CD4-positive, alpha-beta T cell treated with Interleukin-15 for 4 hours (primary cell): ENCODE measurements at regions not wholly inside any gene's neighbourhood (a gene's known extent, or its start where the extent isn't known, plus 50 kb on each side); places are given as distances from the start of the nearest gene placed in this dataset.
"Not testable (repeated sequence)": the region's sequence is repeated elsewhere in the genome, so short reads cannot be mapped to it uniquely, and the experiment has no call there.

Experiments used
- DNase-seq: peaks from one replicate; pipeline ENCODE4 v3.0.0-alpha.2; 2020; ENCODE audit warnings: low spot score

DNA sequence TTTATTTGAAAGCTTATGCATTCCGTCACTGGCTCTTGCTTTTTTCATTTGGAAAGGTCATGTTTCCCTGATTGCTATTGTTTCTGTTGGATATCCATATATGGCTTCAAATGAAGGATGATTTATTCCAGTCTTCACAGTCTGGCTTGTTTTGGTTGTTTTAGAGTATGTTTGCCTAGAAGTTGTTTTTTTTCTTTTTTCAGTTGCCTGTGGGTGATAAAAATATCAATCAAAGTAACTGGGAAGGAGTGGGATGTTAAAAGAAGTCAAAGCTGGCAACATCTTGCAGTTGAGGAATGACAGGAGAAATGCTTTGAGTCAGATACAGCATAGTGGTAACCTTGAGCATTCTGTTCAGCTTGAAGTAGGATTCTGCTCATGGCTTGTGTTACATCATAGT, 610.5 kb downstream of the PLOD2 start:
- no peak for DNase-seq

DNA sequence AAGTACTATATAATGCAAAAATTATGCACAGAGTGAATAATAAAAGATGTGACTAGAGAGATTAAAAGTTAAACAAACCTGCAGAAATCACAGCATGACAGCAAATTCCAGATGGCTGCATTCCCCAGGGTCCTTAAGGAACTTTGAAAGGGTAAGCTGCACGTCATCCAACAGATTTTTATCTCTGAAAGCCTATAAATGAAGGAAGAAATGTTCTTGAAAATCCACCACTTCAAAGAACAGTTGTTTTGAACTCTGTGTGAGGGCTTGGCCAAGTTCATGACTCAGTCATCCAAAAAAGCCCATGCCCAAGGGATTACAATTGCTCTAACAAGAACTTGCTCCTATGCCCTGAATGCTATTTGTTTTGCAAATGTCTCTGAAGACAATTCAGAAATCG, 603.6 kb downstream of the PLOD2 start:
- DNase-seq, result no peak

DNA sequence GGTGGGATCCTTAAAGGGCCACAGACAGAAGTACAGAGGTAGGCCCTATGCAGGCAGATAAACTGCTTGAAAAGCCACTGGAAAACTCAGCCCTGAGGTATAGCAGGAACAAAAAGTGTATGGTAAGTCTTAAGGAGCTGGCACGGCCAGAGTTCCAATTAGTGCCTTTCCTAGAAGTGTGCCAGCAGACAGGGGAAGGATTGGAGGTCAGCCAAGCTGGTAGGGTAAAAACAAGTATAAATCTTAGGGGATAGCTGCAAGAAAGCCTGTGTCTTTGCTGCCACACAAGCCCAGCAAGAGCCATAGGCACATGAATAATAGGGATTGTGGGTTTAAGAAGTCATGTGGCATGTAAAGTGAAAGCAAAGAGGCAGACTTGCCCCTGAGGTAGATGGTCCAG, 582.5 kb downstream of the PLOD2 start:
- no peak for DNase-seq

DNA sequence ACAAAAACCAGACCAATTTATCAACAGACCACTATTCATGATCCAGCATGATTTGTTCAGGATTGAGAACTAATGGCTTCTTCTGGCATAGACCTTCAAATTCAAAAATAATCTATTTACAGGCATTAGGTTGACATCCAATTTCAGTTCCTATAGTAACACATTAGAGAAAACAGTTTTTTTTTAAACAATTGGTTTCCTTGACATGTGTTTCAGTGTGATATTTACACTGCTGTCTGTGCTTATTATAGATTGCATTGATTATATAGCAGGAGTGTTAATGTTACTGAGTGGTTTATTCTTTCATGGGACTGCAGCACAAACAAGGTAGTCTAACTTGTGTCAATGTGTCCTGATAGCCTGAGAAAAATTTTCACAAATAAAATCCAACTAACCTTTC, 579.3 kb downstream of the PLOD2 start:
- DNase-seq, result no peak

DNA sequence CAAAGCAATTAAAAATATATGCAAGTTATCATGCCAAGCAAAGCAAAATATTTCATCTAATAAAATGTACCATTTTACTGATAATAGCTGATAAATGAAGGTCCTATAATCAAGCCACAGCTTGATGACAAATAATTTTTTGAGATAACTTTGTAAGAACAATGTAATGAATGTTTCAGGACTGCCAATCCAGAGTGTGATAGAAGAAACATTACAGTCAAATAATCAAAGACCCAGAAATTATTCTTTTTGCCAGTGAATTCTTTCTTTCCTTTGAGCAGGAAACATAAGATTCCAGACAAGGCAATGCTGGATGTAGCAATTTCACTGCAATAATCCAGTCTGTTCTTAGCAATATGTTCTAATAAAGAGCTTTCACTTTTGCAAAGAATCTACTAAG, 556.1 kb downstream of the PLOD2 start:
- DNase-seq, result no peak

DNA sequence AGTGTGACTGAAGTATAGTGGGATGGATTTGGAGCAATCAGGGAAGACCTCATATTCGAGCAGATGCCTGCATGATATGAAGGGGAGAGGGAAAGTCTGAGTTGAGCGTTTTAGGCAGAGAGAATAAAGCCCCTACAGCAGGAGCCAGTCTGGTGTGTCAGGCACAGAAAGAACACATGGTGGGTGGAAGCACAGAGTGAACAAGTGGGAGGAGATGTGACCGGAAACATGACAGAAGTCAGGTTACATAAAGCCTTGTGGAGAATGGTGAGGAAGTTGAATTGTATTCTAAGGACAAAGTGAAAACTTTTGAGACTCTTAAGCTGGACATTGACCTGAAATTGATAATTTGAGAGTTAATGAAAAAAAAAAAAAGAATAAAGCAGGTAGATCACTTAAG, 541.0 kb downstream of the PLOD2 start:
- DNase-seq, result no peak

DNA sequence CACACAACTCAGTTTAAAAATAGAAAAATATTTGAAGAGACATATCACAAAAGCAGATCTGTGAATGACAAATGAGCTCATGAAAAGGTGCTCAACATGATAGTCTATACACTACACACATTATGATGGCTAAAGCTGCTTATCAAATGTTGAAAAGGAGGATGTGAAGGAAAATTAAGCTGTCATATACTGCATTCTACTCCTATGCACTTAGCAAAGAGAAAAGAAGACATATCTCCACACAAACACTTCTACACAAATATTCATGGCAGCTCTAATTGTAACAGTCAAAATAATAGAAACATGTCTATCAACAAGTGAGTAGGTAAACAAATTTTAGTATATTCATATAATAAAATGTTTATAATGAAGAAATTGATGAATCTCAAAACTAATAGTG, 540.5 kb downstream of the PLOD2 start:
- no peak for DNase-seq

DNA sequence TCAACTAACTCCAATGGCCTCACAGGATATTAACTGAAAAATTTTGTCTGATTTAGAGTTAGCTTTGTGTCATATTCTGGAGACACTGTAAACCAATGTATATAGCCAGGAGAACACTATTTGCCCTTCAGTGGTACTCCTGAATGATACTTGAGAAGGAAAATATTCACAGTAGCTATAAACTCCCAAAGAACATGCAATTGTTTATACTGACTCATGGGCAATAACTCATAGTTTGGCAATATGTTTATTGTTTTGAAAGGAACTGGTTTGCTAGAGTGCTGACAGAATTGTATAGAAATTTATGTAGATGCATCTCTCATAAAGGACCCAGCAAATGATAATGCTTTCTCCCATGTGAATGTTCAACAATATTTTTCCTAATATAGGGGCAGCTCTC, 537.6 kb downstream of the PLOD2 start:
- DNase-seq, result no peak

DNA sequence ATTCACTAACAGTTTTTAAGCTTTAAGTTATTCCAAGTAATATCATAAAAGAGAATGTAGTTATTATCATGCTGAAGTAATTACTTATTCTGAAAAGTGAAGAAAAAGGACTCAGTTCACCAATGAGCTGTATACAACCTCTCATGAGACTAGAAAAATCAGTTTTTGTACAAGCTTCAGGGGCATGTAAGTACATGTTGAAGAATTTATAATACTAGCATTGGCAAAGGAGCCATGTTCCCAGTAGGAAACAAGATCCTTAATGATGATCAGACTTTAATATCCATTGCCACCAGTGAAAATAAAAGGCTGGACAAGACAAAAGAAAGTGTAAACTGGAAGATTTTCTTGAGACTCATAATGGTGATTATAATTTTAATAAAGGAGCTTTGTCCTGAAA, 532.8 kb downstream of the PLOD2 start:
- no peak for DNase-seq

DNA sequence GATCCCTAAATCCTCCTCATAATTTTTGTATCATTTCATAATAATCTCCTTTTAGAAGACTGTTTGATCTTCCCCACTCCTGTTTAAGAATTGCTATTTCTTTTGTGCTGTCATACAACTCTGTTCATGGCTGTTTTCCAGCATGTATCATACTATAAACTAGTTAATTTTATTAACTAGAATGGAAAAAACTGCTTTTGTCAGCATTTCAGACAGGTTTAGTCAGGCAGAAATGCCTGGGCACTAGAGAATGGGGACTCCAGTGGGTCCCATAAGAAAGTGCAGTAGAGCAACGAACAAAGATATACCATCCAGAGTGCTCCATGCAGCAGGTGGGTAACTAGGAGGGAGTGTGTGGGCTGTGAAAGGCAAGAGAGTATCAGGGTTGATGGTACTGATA, 523.9 kb downstream of the PLOD2 start:
- no peak for DNase-seq

DNA sequence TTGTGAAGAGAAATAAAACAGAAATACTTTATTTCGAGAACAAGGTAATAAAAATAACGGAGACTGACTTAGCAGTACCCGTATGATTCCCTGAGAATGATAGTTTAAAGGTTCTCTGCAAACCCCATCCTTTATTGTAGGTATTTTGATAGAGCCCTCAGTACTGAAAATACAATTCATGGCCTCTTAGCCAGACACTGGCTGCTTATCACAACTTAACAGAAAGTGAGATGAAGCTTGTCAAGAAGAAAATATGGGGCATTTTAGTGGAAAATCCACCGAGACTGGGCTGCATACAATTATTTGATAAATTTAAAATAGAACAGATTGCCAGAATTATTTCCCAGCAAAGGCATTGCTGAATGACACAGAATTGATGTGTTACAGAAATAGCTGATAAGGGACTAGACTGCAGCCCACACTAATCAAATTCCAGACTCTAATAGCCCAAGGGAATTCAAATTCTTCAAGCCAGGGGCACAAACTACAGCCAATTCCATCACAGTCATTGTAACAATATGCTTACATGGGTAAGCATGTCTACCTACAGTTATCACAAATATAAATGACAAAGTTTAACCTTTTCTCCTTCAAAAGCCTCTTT, 521.9 kb downstream of the PLOD2 start:
- DNase-seq, result no peak

DNA sequence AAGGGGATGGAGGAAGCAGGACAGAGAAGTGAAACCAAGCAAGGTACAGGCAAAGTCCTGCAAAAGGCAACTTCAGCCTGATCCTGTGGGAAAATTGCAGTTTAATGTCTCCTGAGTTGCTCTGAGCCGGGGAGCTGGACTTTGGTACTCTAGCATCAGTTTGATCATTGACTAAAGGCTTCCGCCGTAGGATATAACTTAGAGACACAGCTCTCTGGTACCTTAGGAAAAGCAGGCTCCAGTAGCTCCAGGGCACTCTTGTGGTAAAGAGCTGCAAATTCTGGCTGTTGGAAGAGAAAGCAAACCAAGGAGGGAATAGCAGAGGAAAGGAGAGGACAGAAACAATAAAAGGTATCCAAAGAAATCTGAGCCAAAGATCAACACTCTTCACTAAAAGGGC, 521.1 kb downstream of the PLOD2 start:
- DNase-seq, result no peak

DNA sequence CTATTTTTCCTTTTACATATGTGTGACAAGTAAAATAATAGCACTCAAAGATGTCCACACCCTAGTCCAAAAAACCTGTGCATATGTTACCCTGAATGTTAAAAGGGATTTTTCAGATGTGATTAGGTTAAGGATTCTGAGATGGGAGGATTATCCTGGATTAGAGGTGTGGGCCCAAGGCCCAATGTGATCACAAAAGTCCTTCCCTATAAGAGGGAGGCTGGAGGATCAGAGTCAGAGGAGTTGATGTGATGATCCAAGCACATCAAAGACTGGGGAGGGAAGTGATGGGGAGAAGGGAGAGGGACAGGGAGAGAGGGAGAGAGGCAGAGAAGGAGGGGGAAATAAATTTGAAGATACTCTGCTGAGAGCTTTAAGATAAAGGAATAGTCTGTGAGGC, 512.6 kb downstream of the PLOD2 start:
- DNase-seq, result no peak

DNA sequence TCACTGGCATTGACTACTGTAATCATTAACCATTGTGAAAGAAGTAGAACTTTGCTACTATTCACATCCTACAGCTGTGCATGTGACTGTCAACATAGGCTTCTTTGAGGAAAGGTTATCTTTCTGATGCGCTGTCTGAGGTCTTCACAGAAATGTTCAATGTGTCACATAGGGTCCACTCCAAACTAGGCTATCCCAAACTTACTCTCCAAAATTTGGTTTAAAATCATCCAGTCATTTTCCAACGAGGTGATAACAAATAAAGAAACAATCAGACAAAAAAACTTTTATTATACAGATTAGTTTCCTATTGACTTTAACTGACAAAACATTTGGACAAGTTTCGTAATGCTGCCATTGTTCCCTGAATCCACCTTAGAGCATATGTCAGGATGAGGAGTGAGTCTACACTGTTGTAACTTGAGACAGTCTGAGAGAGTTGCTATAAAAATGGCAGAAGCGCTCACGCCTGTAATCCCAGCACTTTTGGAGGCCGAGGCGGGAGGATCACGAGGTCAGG, 511.6 kb downstream of the PLOD2 start:
- DNase-seq, result no peak

DNA sequence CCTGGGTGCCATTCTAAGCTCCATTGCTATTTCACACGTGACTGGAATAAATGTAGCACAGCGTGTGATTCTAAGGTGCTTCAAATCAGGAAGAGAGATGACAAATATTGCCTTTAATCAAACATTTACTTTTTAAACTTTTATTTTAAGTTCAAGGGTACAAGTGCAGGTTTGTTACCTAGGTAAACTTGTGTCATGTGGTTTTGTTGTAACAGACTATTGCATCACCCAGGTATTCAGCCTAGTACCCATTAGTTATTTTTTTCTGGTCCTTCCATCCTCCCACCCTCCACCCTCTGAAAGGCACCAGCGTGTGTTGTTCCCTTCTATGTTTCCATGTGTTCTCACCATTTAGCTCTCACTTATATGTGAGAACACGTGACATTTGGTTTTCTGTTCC, 510.8 kb downstream of the PLOD2 start:
- DNase-seq, result no peak

DNA sequence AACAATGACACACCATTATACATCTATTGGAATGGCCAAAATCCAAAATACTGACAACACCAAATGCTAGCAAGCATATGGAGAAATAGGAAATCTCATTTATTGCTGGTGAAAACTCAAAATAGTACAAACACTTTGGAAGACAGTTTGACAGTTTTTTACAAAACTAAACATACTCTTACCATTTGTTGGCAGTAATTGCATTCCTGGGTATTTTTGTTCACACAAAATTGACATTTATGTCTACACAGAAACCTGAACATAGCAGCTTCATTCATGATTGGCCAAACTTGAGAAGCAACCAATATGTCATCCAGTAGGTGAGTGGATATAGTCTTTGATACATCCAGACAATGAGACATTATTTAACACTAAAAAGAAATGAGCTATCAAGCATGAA, 489.9 kb downstream of the PLOD2 start:
- DNase-seq, result no peak

DNA sequence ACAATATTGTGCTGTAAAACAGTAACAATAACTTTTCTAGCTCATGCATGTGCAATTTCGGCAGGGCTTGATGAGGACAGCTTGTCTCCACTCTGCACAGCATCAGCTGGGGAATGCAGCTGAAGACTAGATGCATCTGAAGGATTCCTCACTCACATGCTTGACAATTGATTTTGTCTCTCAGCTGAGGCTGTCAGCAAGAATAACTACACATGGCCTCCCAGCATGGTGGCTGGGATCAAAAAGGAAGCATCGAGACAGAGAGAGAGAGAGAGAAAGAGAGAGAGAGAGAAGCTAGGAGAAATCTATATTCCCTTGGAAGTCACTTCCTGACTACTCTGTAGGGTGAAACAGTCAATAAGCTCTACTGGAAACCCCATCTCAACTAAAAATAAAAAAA, 487.1 kb downstream of the PLOD2 start:
- DNase-seq, result no peak

DNA sequence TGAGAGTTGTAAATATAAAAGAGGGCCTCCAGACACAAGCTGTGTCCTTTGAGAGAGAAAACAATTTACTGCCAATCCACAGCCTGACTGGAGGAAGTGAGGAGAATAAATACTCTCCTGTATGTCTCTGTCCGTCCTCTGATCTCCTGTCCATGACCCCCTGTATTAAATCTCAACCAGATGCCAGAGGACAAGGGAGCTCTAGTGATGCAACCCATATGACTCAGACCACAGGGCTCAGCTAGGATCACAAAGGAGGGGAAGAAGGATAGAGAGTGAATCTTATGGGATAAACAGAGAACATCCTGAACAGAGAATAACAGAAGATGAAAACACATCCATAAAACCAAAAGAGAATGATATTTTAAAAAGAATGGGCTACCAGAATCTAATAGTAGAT, 482.6 kb downstream of the PLOD2 start:
- DNase-seq, result no peak

DNA sequence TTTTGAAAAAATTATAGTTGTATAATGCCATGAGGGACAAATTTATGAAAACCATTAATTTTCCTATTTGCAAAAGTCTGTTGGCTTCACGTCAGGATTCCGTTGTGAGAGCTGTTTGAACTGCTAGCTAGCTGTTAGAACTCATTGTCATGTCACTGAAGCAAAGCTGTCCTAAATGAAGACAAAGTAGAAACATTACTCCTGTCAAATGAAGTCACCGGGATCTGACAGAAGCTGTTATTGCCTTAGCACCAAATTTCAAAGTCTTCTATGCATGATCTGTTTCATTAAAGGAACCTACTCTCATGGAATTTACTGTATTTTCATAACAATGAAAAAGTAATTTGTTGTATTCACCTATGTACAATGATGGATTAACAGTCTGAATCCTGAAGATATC, 479.8 kb downstream of the PLOD2 start:
- no peak for DNase-seq

DNA sequence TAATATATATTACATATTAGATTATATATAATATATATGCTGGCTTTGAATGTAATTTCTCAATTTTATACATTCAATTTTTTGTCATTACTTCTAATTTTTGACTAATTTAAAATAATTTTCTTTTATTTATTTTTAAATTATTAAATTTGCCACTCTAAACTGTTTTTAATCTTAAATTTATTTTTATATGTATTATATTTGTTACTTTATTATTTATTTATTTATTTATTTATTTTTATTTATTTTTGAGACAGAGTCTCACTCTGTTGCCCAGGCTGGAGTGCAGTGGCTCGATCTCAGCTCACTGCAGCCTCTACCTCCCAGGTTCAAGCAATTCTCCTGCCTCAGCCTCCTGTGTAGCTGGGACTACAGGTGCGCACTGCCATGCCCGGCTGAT, 473.0 kb downstream of the PLOD2 start:
- DNase-seq, result not testable (repeated sequence)

DNA sequence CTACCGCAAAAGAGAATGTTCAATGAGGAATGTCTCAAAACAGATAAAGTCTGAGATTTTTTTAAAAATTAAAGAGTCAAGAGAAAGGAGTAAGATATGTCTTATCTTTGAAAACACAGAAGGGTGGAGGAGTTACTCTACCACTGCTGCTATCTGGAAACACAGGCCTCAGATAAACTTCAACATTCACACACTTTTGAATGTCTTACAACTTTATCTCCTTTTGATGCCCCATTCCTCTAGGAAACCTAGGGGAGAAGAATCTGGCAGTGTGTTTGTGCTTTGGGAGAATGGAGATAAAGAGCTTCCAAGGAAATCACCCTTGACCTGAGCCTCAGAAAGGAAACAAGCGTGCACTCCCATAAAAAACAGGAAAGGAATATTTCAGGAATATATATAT, 468.2 kb downstream of the PLOD2 start:
- DNase-seq, result no peak

DNA sequence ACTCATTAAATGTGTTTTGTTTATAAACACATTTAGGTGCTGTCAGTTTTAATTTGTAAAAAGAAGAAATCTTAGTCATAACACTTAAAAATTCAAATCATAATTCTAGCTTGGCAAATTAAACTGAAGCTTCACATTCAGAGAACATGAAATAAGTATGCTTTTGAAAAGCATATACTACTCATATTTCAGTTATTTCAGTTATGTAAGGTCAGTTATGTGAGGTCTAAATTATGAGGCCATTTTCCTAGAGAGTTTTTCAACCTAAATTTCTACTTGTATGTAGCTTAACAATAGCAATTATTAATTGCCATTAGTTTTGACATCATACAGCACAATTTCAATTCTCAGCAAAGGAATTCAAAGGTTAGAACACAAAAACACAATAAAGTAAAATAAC, 465.0 kb downstream of the PLOD2 start:
- no peak for DNase-seq

DNA sequence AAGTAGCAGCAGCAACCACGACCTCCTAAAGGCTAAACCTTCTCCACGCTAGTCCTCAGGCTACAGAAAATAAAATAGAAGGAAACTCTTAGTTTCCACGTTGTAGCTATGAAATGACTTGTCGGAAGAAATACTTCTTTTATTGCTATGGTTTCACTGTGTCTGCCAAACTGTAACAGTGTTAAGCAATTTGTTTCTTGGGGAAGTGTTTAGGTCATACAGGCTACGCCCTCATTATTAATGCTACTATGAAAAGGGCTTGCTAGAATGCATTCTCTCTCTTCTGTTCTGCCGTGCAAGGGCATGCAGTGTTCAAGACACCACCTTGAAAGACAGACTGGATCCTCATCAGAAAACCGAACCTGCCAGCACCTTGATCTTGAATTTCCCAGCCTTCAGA, 462.7 kb downstream of the PLOD2 start:
- DNase-seq, result no peak

DNA sequence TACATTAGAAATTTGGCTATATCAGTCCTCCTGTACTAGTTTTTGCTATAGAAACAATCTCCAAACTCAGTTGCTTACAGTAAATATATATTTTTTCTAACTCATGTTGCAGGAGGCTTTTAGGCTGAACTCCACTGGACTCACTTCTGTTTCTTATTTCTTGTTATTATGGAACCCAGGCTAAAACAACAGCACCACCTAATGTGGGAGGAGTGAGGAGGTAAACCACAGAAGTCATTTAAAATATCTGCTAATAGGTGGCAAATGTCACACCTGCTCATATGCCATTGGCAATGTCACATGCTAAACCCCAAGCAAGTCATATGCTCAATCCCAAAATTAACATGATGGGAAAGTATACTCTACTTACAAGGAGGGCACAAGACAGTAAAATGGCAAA, 462.2 kb downstream of the PLOD2 start:
- DNase-seq, result no peak

DNA sequence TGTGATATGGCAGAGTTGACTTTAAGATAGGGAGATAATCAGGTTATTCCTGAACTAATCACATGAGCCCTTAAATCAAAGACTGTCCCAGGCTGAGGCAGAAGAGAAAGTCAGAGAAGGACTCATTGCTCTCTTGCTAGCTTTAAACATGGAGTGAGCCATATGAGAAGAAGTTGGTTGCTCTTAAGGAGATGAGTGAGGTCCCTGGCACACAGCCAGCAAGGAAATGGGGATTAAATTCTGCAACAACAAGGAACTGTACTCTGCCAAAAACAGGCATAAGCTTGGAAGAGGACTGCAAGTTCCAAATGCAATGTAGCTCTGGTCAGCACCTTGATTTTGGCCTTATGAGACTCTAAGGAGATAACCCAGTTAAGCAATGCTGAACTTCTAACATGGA, 457.0 kb downstream of the PLOD2 start:
- DNase-seq, result no peak
